ENCODE measurements at regions not wholly inside any gene's neighbourhood (a gene's known extent, or its start where the extent isn't known, plus 50 kb on each side); places are given as distances from the start of the nearest gene placed in this dataset.

DNA sequence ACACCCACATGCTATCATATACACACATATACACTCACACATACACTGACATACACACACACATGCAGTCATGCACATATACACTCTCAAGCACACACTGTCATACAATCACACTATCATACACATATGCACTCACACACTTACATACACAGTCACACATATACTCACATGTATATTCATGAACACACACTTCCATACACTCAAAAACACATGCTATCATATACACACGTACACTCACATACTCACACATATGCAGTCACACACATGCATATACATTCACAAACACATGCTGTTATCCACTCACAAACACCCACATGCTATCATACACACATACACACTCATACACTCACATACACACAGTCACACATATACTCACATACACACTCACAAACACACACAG, 71.0 kb upstream of the PLXNA4 start:
- H3K27me3 ChIP-seq (replicated peaks; ENCODE audit: control insufficient read depth, insufficient read depth, low read length) = no peaks in the 10 kb centered on the region; the same call in 1 of the 2 replicates
- H3K4me3 ChIP-seq (replicated peaks; ENCODE audit: low read depth, low read length) = no peak overlapping the region
- no peaks in the 10 kb centered on the region for H3K36me3 ChIP-seq (ENCODE audit: control insufficient read depth, insufficient read depth, low read length)
- TF ChIP-seq, protein P1, sequence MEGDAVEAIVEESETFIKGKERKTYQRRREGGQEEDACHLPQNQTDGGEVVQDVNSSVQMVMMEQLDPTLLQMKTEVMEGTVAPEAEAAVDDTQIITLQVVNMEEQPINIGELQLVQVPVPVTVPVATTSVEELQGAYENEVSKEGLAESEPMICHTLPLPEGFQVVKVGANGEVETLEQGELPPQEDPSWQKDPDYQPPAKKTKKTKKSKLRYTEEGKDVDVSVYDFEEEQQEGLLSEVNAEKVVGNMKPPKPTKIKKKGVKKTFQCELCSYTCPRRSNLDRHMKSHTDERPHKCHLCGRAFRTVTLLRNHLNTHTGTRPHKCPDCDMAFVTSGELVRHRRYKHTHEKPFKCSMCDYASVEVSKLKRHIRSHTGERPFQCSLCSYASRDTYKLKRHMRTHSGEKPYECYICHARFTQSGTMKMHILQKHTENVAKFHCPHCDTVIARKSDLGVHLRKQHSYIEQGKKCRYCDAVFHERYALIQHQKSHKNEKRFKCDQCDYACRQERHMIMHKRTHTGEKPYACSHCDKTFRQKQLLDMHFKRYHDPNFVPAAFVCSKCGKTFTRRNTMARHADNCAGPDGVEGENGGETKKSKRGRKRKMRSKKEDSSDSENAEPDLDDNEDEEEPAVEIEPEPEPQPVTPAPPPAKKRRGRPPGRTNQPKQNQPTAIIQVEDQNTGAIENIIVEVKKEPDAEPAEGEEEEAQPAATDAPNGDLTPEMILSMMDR (IDR thresholded peaks at IDR 0.05; ENCODE audit: insufficient read depth, low read length, poor library complexity, severe bottlenecking) = no peak
- no peak for DNase-seq (ENCODE audit: extremely low read depth, insufficient read length)

DNA sequence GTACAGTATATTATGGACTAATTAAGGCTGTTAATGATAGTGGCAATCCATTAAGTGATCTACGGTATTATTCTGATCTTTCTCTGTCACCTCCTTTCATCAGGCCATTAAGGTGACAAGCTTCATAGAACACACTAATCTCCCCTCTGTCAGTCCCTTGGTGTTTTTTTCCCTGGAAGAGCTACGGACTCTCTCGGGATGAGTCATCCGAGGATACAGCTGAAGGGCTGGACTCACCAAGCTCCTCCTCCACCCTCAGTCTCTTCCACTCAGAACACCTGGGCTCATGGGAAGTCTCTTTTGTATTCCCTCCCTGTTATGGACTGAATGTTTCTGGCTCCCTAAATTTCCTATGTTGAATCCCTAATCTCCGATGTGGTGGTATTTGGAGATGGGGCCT, 69.8 kb upstream of the PLXNA4 start:
- Histone ChIP-seq H3K27me3 (replicated peaks; ENCODE audit: control insufficient read depth, insufficient read depth, low read length) (no peaks in the 10 kb centered on the region; the same call in 1 of the 2 replicates), H3K4me3 (replicated peaks; ENCODE audit: low read depth, low read length) (no peak overlapping the region), H3K36me3 (ENCODE audit: control insufficient read depth, insufficient read depth, low read length) (no peaks in the 10 kb centered on the region)
- TF ChIP-seq, protein P1 (IDR thresholded peaks at IDR 0.05; ENCODE audit: insufficient read depth, low read length, poor library complexity, severe bottlenecking) = no peak
- DNase-seq (ENCODE audit: extremely low read depth, insufficient read length) = no peak

DNA sequence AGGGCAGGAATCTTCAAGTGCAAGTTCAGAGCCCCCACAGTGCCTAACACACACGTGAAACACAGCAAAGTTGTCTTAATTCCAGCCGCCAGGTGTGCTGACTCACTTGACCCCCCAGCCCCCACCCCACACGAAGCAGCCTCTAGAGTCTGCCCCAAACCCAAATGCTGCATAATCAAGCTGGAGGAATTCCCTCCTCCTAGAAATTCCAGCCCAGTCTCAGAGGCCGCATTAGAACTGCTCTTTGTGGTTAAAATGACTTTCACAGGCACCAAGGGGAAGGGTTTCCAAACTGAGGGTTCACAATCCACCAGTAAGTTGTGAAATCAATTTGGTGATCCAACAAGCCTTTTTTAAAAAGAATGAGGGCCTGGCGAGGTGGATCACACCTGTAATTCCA, 67.0 kb upstream of the PLXNA4 start:
- no peak overlapping the region for H3K4me3 ChIP-seq (replicated peaks; ENCODE audit: low read depth, low read length)
- DNase-seq (ENCODE audit: extremely low read depth, insufficient read length) = no peak
- no peaks in the 10 kb centered on the region; the same call in 1 of the 2 replicates for H3K27me3 ChIP-seq (replicated peaks; ENCODE audit: control insufficient read depth, insufficient read depth, low read length)
- no peaks in the 10 kb centered on the region for H3K36me3 ChIP-seq (ENCODE audit: control insufficient read depth, insufficient read depth, low read length)
- TF ChIP-seq, protein P1 (IDR thresholded peaks at IDR 0.05; ENCODE audit: insufficient read depth, low read length, poor library complexity, severe bottlenecking) = no peak

DNA sequence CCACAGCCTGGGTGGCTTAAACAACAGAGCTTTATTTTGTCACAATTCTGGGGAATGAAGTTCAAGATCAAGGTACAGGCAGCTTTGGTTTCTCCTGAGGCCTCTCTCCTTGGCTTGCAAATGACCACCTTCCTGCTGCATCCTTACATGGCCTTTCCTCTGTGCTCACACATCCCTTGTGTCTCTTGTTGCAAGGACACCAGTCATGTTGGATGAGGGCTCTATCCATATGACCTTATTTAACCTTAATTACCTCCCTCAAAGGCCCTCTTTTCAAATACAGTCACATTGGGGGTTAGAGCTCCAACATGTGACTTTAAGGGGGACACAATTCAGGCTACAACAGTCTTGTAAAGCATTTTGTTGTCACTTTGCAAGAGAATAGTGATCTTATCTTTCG, 65.0 kb upstream of the PLXNA4 start:
- Histone ChIP-seq H3K4me3 (replicated peaks; ENCODE audit: low read depth, low read length) (no peak overlapping the region), H3K36me3 (ENCODE audit: control insufficient read depth, insufficient read depth, low read length) (no peaks in the 10 kb centered on the region), H3K27me3 (replicated peaks; ENCODE audit: control insufficient read depth, insufficient read depth, low read length) (peaks cover 1% of the 10 kb centered on the region)
- TF ChIP-seq, protein P1 (IDR thresholded peaks at IDR 0.05; ENCODE audit: insufficient read depth, low read length, poor library complexity, severe bottlenecking) = no peak
- no peak for DNase-seq (ENCODE audit: extremely low read depth, insufficient read length)

DNA sequence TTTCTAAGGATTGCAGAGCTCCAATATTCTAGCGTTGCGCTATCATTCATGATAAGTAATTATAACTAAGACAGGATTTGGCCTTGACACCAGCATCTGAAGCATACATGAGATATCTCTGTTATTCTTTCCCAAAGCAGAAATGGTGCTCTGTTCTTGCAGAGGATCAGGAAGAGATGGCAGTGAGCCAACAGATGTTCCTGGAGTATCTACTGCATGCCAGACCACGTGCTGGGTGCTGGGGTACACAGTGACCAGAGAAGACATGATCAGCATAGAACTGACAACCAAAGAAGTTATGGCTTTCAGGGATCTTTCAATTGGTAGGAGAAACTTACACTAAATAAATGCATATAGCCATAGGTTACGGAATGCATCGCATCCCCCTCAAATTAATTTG, 63.7 kb upstream of the PLXNA4 start:
- Histone ChIP-seq H3K4me3 (replicated peaks; ENCODE audit: low read depth, low read length) (no peak overlapping the region), H3K27me3 (replicated peaks; ENCODE audit: control insufficient read depth, insufficient read depth, low read length) (peaks cover 1% of the 10 kb centered on the region), H3K36me3 (ENCODE audit: control insufficient read depth, insufficient read depth, low read length) (no peaks in the 10 kb centered on the region)
- TF ChIP-seq, protein P1 (IDR thresholded peaks at IDR 0.05; ENCODE audit: insufficient read depth, low read length, poor library complexity, severe bottlenecking) = no peak
- DNase-seq (ENCODE audit: extremely low read depth, insufficient read length) = no peak

DNA sequence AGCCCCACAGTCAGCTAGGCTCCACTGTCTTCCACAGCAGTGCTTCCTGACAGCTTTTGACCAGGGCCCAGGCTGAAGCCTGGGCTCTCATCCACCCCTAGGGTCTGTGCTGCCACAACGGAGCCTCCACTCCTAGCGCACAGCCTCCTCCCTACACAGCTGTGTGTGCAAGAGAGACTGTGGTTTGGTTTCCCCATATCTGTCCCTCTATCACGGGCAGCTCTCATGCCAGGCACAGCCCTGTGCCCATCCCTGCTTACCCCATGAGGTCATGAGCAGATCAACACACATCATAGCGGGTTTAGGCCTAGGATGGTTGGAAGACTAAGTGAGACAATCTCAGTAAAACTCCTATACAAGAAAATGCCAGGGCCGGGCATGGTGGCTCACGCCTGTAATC, 61.7 kb upstream of the PLXNA4 start:
- Histone ChIP-seq H3K36me3 (ENCODE audit: control insufficient read depth, insufficient read depth, low read length) (no peaks in the 10 kb centered on the region), H3K4me3 (replicated peaks; ENCODE audit: low read depth, low read length) (no peak overlapping the region), H3K27me3 (replicated peaks; ENCODE audit: control insufficient read depth, insufficient read depth, low read length) (peaks cover 1% of the 10 kb centered on the region)
- DNase-seq (ENCODE audit: extremely low read depth, insufficient read length) = no peak
- TF ChIP-seq, protein P1 (IDR thresholded peaks at IDR 0.05; ENCODE audit: insufficient read depth, low read length, poor library complexity, severe bottlenecking) = no peak

Data from GM06990 (cell line).